Loucy (cell line): ENCODE measurements at regions not wholly inside any gene's neighbourhood (a gene's known extent, or its start where the extent isn't known, plus 50 kb on each side); places are given as distances from the start of the nearest gene placed in this dataset.

Experiments used
- H2AFZ ChIP-seq: fragments of 200-600 bp; sonication (generic); 2 replicates; pipeline ENCODE4 v1.6.0; 2016; ENCODE audit warnings: antibody characterized with exemption, mild to moderate bottlenecking, low read length, moderate library complexity
- H3F3A ChIP-seq: fragments of 200-600 bp; 2 replicates; pipeline ENCODE4 v1.6.0; 2016; ENCODE audit warnings: antibody characterized with exemption, low read depth, mild to moderate bottlenecking
- H3K27me3 ChIP-seq: fragments of 200-600 bp; sonication (generic); 2 replicates; pipeline ENCODE4 v1.6.1; 2014; ENCODE audit warnings: low read length, mild to moderate bottlenecking; ENCODE audit not compliant: insufficient read depth, poor library complexity, severe bottlenecking
- H3K36me3 ChIP-seq: fragments of 200-600 bp; sonication (generic); 2 replicates; pipeline ENCODE4 v1.6.1; 2016; ENCODE audit warnings: low read length; ENCODE audit not compliant: insufficient read depth
- H3K4me1 ChIP-seq: fragments of 200-600 bp; sonication (generic); 2 replicates; pipeline ENCODE4 v1.5.1; 2014; ENCODE audit warnings: low read length, mild to moderate bottlenecking; ENCODE audit not compliant: insufficient read depth, poor library complexity, severe bottlenecking
- H3K4me2 ChIP-seq: fragments of 200-600 bp; sonication (generic); 2 replicates; pipeline ENCODE4 v1.6.0; 2014; ENCODE audit warnings: antibody characterized with exemption, low read length, low read depth, mild to moderate bottlenecking; ENCODE audit not compliant: poor library complexity, severe bottlenecking
- H3K4me3 ChIP-seq: fragments of 200-600 bp; sonication (generic); 2 replicates; pipeline ENCODE4 v1.5.1; 2014; ENCODE audit warnings: low read length, mild to moderate bottlenecking, mixed read lengths; ENCODE audit not compliant: poor library complexity, severe bottlenecking
- H3K79me2 ChIP-seq: fragments of 200-600 bp; sonication (generic); 2 replicates; pipeline ENCODE4 v1.6.1; 2014; ENCODE audit warnings: low read length; ENCODE audit not compliant: insufficient read depth
- H3K9ac ChIP-seq: fragments of 200-600 bp; sonication (generic); 2 replicates; pipeline ENCODE4 v1.6.0; 2014; ENCODE audit warnings: mild to moderate bottlenecking, low read depth, low read length, moderate library complexity; ENCODE audit not compliant: poor library complexity, severe bottlenecking
- H3K9me2 ChIP-seq: fragments of 200-600 bp; sonication (generic); replicated peaks from 2 replicates; pipeline ENCODE4 v1.6.1; 2016; ENCODE audit warnings: low read depth, low read length, mixed read lengths
- H3K9me3 ChIP-seq: fragments of 200-600 bp; sonication (generic); 2 replicates; pipeline ENCODE4 v1.6.1; 2014; ENCODE audit warnings: mild to moderate bottlenecking, antibody characterized with exemption, low read length, low read depth; ENCODE audit not compliant: insufficient read depth
- H4K20me1 ChIP-seq: fragments of 200-600 bp; sonication (generic); 2 replicates; pipeline ENCODE4 v1.6.0; 2014; ENCODE audit warnings: antibody characterized with exemption, low read length, mild to moderate bottlenecking; ENCODE audit not compliant: insufficient read depth, poor library complexity, severe bottlenecking
- CTCF ChIP-seq: fragments of 200-600 bp; sonication (generic); conservative IDR thresholded peaks from 2 replicates; pipeline ENCODE4 v1.5.1; 2014; ENCODE audit warnings: mild to moderate bottlenecking, antibody characterized with exemption, low read length
- EZH2phosphoT487 ChIP-seq: fragments of 200-600 bp; IDR thresholded peaks from 2 replicates; pipeline ENCODE4 v1.6.1; 2018; ENCODE audit warnings: antibody characterized with exemption, mild to moderate bottlenecking, moderate library complexity, borderline replicate concordance

DNA sequence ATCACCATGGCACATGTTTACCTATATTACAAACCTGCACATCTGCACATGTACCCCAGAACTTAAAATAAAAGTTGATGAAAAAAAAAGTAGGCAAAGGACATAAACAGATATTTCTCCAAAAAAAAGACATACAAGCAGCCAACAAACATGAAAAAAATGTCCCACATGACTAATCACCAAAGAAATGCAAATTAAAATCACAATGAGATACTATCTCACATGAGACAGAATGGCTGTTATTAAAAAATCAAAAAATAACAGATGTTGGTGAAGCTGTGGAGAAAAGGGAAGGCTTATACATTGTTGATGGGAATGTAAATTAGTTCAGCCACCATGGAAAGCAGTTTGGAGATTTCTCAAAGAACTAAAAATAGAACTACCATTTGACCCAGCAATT lies 68.0 kb upstream of the FAR2 start:
- no peak for TF ChIP-seq EZH2phosphoT487
- no peak for TF ChIP-seq CTCF
- H3F3A ChIP-seq: no peaks in the 10 kb centered on the region
- H3K79me2 ChIP-seq: no peaks in the 10 kb centered on the region
- H3K36me3 ChIP-seq: no peaks in the 10 kb centered on the region
- H2AFZ ChIP-seq: no peak overlapping the region
- H3K9me2 ChIP-seq: no peaks in the 10 kb centered on the region
- no peaks in the 10 kb centered on the region for H4K20me1 ChIP-seq
- H3K4me2 ChIP-seq: no peak overlapping the region
- H3K9me3 ChIP-seq: no peaks in the 10 kb centered on the region
- H3K4me3 ChIP-seq: no peak overlapping the region
- no peaks in the 10 kb centered on the region for H3K27me3 ChIP-seq
- H3K9ac ChIP-seq: no peak overlapping the region
- no peaks in the 10 kb centered on the region for H3K4me1 ChIP-seq

GRCh38 chr12:29082522-29082921 lies 66.6 kb upstream of the FAR2 start:
- H3K36me3 ChIP-seq: no peaks in the 10 kb centered on the region
- no peaks in the 10 kb centered on the region for H3F3A ChIP-seq
- H3K9me2 ChIP-seq: no peaks in the 10 kb centered on the region
- H3K4me1 ChIP-seq: no peaks in the 10 kb centered on the region
- H2AFZ ChIP-seq: no peak overlapping the region; the same call in 1 of the 2 replicates
- H3K4me2 ChIP-seq: no peak overlapping the region
- no peaks in the 10 kb centered on the region for H4K20me1 ChIP-seq
- H3K9ac ChIP-seq: no peak overlapping the region
- no peak overlapping the region for H3K4me3 ChIP-seq
- no peaks in the 10 kb centered on the region for H3K9me3 ChIP-seq
- H3K27me3 ChIP-seq: no peaks in the 10 kb centered on the region
- H3K79me2 ChIP-seq: no peaks in the 10 kb centered on the region
- no peak for TF ChIP-seq EZH2phosphoT487

GRCh38 chr12:29086325-29087271 lies 62.5 kb upstream of the FAR2 start:
- H3F3A ChIP-seq: no peaks in the 10 kb centered on the region
- no peak overlapping the region for H3K4me2 ChIP-seq
- H4K20me1 ChIP-seq: no peaks in the 10 kb centered on the region
- H3K79me2 ChIP-seq: no peaks in the 10 kb centered on the region
- TF ChIP-seq EZH2phosphoT487 (no peak), CTCF (no peak)
- H3K27me3 ChIP-seq: no peaks in the 10 kb centered on the region
- no peak overlapping the region for H2AFZ ChIP-seq
- H3K9me3 ChIP-seq: no peaks in the 10 kb centered on the region
- no peaks in the 10 kb centered on the region for H3K9me2 ChIP-seq
- no peak overlapping the region for H3K4me3 ChIP-seq
- H3K4me1 ChIP-seq: peaks cover 7% of the 10 kb centered on the region
- H3K36me3 ChIP-seq: no peaks in the 10 kb centered on the region
- no peak overlapping the region for H3K9ac ChIP-seq
